ENCODE measurements at regions not wholly inside any gene's neighbourhood (a gene's known extent, or its start where the extent isn't known, plus 50 kb on each side); places are given as distances from the start of the nearest gene placed in this dataset.

DNA sequence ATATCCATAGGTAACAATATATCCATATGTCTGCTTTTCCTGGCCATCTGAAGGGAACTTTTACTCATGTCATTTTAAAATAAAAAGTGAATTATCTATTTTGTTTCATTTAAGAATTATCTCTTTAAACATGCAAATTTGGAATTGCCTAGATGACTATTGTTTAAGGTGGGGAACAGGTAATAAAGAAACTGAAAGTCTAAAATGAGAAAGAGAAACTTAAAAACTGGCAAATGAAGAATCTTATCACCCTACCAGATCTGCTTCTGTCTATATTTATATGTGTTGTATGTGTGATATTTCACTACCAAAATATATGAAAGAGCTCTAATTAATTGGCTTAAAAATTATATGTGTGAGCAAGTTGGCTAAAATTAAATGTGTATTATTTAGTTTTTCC is 243.2 kb upstream of the KCNH7 start:
- no peaks in the 10 kb centered on the region for H3K27me3 ChIP-seq
- no peaks in the 10 kb centered on the region for H3K36me3 ChIP-seq
- no peak overlapping the region for H3K4me3 ChIP-seq
- TF ChIP-seq, protein P1, sequence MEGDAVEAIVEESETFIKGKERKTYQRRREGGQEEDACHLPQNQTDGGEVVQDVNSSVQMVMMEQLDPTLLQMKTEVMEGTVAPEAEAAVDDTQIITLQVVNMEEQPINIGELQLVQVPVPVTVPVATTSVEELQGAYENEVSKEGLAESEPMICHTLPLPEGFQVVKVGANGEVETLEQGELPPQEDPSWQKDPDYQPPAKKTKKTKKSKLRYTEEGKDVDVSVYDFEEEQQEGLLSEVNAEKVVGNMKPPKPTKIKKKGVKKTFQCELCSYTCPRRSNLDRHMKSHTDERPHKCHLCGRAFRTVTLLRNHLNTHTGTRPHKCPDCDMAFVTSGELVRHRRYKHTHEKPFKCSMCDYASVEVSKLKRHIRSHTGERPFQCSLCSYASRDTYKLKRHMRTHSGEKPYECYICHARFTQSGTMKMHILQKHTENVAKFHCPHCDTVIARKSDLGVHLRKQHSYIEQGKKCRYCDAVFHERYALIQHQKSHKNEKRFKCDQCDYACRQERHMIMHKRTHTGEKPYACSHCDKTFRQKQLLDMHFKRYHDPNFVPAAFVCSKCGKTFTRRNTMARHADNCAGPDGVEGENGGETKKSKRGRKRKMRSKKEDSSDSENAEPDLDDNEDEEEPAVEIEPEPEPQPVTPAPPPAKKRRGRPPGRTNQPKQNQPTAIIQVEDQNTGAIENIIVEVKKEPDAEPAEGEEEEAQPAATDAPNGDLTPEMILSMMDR (IDR thresholded peaks at IDR 0.05; ENCODE audit: low read depth, low read length), result no peak
- H3K27ac ChIP-seq, result no peak overlapping the region
- no peaks in the 10 kb centered on the region for H3K9me3 ChIP-seq (ENCODE audit: low read depth)
- DNase-seq (ENCODE audit: low read depth in 1 of 2, low spot score in 1 of 2), result no peak
- H3K4me1 ChIP-seq (ENCODE audit: low read depth), result peaks cover 25% of the 10 kb centered on the region

DNA sequence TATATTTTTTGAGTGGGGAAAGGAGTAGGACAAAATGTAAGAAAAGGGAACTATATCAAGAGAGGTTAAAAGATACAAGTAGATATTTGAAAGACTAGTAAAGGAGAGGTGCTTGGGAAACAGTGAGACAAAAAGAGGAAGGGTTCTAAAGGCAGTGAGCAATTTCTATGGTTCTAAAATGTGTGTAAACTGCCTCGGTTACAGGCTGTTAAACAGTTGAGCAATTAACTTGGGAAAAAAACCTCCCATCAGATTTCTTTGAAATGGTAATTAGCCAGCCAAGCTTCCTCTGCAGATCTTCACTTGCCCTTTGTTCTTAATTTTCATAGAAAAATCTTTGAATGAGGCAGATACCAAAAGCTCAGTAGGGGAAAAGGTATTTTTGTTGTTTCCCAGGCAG is 238.7 kb upstream of the KCNH7 start:
- TF ChIP-seq, protein P1 (IDR thresholded peaks at IDR 0.05; ENCODE audit: low read depth, low read length), result no peak
- Histone ChIP-seq H3K4me1 (ENCODE audit: low read depth) (no peaks in the 10 kb centered on the region), H3K9me3 (ENCODE audit: low read depth) (no peaks in the 10 kb centered on the region), H3K27ac (no peak overlapping the region), H3K27me3 (no peaks in the 10 kb centered on the region), H3K4me3 (no peak overlapping the region), H3K36me3 (no peaks in the 10 kb centered on the region)
- DNase-seq (ENCODE audit: low read depth in 1 of 2, low spot score in 1 of 2), result no peak

DNA sequence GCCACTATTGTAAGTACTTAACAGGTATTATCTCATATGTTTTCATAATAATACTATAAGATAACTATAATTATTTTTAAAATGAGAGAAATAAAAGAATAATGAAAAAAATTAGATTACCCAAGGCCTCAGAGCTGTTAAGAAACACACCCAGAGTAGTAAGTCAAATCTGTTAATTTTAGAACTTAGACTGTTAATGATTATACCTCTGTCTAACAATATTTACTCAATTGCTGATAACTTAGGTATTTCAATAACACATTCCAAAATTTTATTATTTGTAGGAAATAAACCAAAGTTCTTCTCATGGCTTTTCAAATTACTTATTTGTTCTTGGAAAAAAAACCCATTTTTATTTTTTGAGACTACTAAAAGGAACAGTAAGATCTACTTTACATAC is 227.5 kb upstream of the KCNH7 start:
- H3K27me3 ChIP-seq, result no peaks in the 10 kb centered on the region
- no peak overlapping the region for H3K27ac ChIP-seq
- no peaks in the 10 kb centered on the region for H3K9me3 ChIP-seq (ENCODE audit: low read depth)
- H3K36me3 ChIP-seq, result no peaks in the 10 kb centered on the region
- TF ChIP-seq, protein P1 (IDR thresholded peaks at IDR 0.05; ENCODE audit: low read depth, low read length), result no peak
- H3K4me1 ChIP-seq (ENCODE audit: low read depth), result no peaks in the 10 kb centered on the region
- no peak overlapping the region for H3K4me3 ChIP-seq
- DNase-seq (ENCODE audit: low read depth in 1 of 2, low spot score in 1 of 2), result no peak

DNA sequence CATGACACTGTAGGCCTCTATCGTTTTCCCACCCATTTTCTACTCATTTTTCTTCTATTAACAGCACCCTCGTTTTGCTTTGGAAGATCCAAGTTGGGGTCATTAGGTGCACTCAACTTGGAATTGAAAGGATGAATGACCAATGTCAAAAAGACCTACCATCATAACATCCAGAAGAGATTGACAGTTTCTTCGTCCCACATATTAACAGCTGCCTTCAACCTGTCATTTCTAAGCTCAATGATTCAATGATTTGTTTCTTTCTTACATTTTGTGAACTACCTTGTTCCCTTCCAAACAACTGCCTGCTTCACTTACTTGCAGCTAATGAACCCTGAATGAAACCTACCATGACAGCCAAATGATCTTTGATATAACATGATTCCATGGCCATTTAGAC is 224.0 kb upstream of the KCNH7 start:
- no peak overlapping the region for H3K4me3 ChIP-seq
- no peak for DNase-seq (ENCODE audit: low read depth in 1 of 2, low spot score in 1 of 2)
- no peaks in the 10 kb centered on the region for H3K4me1 ChIP-seq (ENCODE audit: low read depth)
- H3K9me3 ChIP-seq (ENCODE audit: low read depth), result no peaks in the 10 kb centered on the region
- no peaks in the 10 kb centered on the region for H3K27me3 ChIP-seq
- H3K36me3 ChIP-seq, result no peaks in the 10 kb centered on the region
- TF ChIP-seq, protein P1 (IDR thresholded peaks at IDR 0.05; ENCODE audit: low read depth, low read length), result no peak
- H3K27ac ChIP-seq, result no peak overlapping the region

DNA sequence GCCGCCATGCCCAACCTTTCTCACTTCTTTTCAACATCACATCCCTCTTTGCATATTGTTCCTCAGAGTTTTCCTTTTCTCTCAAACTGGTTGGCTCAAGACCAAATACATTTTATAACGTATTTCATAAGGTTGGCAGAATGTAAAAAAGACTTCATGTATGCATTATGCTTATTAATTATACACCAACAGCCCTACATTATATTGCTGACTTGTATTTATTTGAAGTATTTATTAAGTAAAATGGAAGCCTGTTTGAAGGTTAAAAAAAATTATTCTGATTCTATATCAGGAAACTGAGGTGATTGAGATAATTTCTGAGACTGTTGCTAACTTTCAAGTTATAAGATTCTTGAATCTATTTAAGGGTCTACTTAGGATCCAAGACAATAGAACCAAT is 208.0 kb upstream of the KCNH7 start:
- H3K27ac ChIP-seq, result no peak overlapping the region
- no peak for DNase-seq (ENCODE audit: low read depth in 1 of 2, low spot score in 1 of 2)
- no peaks in the 10 kb centered on the region for H3K9me3 ChIP-seq (ENCODE audit: low read depth)
- H3K4me1 ChIP-seq (ENCODE audit: low read depth), result peaks cover 13% of the 10 kb centered on the region
- H3K4me3 ChIP-seq, result no peak overlapping the region
- no peaks in the 10 kb centered on the region for H3K27me3 ChIP-seq
- no peaks in the 10 kb centered on the region for H3K36me3 ChIP-seq
- TF ChIP-seq, protein P1 (IDR thresholded peaks at IDR 0.05; ENCODE audit: low read depth, low read length), result no peak

DNA sequence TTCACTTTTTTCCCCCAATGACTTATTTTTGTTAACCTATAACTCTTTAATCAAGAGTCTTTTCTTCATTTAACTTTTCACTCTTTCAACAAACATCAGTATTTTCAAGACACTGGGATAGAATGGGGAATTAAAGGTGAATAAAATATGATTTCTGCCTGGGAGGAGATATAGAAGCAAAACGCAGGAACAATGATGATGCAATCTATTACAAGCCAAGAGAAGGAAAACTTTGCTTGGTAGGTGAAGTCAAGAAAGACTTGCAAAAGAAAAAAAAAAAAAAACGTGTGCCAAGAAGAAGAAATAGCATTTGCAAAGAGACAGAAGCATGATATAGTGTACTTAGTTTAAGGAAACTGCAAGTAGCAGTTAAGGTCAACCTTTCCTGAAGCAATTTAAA is 207.3 kb upstream of the KCNH7 start:
- TF ChIP-seq, protein P1 (IDR thresholded peaks at IDR 0.05; ENCODE audit: low read depth, low read length), result no peak
- no peaks in the 10 kb centered on the region for H3K36me3 ChIP-seq
- H3K4me1 ChIP-seq (ENCODE audit: low read depth), result peaks cover 13% of the 10 kb centered on the region
- H3K9me3 ChIP-seq (ENCODE audit: low read depth), result no peaks in the 10 kb centered on the region
- no peaks in the 10 kb centered on the region for H3K27me3 ChIP-seq
- no peak overlapping the region for H3K27ac ChIP-seq
- H3K4me3 ChIP-seq, result no peak overlapping the region
- DNase-seq (ENCODE audit: low read depth in 1 of 2, low spot score in 1 of 2), result no peak

All from cardiac muscle cell (in vitro differentiated cells and primary cell).